Skin of body (tissue), 1 donor: ENCODE measurements at regions not wholly inside any gene's neighbourhood (a gene's known extent, or its start where the extent isn't known, plus 50 kb on each side); places are given as distances from the start of the nearest gene placed in this dataset.
A peak's percentile ranks its signal among the peaks of the same experiment; 100 is the strongest.

Source experiments
- DNase-seq: peaks from one replicate; lab custom pipeline; 2025; lab: John Stamatoyannopoulos, UW

DNA sequence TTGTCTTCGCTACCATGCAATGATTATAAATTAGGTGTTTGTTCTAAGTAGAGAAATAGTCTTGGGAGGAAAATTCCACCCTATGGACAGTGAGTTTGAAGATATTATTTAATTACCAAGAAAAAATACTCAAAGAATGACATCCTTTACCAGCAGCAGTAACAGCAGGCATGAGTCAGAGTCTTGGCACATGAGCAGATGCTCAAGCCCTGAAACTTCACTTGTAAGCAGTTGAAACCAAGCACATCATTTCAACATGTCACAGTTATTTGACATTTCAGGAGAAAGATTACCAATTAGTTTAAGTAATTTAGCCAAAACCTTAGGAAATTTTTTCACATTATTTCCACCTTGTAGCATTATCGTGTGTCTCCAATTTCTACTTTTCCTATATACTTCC is 99.2 kb downstream of the C12orf50 start:
- DNase-seq = peak; percentile 47

- no peak for DNase-seq
Measured at GRCh38 chr12:87929346-87929745, 99.9 kb downstream of the C12orf50 start.

DNA sequence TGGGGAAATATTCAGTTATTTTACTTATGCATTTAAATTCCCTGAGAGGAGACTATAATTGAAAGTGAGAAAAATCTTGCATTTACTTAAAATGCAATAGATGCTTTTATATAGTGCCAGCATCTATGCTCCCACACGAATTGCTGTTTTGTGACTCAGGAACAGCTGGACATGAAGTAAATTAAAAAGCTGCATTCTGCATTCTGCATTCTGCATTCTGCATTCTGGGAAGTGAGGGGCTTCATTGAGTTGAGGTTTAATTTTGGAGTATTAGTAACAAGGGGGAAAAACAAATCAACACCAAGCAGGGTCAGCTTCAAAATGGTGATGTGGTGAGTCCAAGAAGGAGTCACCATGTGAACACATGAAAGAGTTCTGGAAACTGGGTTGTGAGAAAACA is 101.2 kb downstream of the C12orf50 start:
- DNase-seq = no peak

GRCh38 chr12:87925021-87925420 is 104.2 kb downstream of the C12orf50 start:
- DNase-seq = peak; percentile 47

DNA sequence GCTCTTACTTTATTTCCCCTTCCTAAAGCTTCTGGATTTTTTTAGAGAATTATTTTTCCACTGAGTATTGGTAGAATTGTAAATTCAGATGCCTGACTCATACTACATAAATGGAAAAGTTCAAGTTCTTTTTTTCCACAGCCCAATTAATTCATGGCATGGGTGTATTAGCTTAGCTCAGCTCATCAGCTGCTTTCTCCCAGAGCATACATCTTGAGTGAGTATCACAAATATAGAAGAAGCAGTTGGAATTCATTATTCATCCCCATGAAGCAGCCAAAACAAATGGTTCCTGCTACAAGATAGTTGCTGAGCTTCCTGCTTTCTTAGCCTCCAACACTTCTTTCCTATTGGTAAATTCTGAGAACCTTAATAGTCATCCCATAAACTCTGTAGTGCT is 105.1 kb downstream of the C12orf50 start:
- DNase-seq = peak; percentile 79

DNA sequence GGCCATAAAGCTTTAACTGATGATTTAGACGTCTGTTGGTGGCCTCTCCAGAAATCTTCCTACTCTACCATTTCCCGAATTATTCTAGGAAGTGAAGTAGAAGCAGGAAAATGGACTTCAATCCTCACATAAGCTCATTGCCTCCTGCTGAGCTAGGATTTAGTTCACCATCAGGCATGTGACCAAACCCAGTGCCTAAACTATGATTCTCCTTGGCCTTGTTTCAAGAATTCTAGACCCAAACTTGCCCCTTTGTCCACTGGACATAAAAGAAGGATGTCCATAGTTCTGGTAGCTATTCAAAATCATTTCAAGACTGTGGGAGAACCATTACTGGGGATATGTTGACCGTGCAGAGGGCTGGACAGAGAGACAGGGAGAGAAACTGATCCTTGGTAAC is 105.8 kb downstream of the C12orf50 start:
- DNase-seq = no peak

DNA sequence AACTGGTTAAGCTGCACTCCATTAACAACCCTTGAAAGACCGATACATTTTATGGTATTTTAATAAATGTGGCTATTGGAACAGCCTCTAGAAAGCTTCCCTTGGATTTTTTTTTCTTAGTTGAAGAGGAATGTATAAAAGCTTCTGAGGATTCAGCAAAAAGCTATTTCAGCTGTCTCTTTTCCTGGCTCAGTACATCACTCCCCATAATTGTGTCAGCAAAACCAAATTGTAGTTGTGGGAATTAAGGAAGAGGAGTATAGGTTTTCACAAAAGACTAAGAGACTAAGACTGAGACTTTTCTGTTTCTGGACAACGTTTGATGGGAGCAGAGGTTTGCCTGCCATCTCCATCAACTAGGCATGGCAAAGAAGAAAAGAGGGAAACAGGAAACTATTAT is 106.5 kb downstream of the C12orf50 start:
- peak; percentile 41 for DNase-seq

DNA sequence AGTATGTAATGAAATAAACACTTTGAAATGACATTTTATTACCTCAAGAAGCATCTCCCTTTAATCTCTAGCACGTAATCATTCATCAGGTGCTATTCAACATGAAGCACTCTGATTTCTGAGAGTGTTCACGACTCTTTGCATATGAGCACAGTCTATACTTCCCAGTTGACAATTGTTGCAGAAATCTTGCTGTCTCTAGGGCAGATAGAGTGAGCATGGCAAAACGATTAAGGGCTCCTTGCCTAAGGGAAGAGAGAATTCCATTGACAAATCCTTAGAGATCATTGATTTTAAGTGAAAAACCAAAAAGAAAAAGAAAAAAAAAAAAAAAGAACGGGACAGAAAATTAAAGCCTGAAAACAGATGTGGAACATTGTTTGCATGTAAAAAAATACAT is 107.6 kb downstream of the C12orf50 start:
- DNase-seq = no peak

- no peak for DNase-seq
Measured at GRCh38 chr12:87920139-87920538, 109.1 kb downstream of the C12orf50 start.

DNA sequence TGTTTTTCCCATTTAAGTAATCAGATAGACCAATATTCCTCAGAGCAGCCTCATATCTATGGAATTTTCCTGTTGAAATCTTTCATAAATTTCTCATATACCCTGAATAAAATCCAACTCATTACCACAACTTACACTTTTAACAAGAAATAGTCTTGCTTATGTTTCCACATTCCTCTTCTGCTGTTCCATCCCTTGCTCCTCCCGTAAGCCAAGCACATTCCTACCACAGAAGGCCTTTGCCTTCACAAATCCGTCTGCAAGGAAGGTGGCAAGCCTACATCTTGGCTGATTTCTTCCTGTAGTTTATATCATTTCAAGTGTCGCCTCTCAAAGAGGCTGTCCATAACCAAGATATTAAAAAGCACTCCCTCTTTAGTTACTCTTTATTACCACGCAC is 127.7 kb downstream of the C12orf50 start:
- no peak for DNase-seq

GRCh38 chr12:87897662-87898061 is 131.5 kb downstream of the C12orf50 start:
- DNase-seq = no peak

- no peak for DNase-seq
Measured at GRCh38 chr12:87883806-87884205, 145.4 kb downstream of the C12orf50 start.

- no peak for DNase-seq
Measured at GRCh38 chr12:87879141-87879540, 150.1 kb downstream of the C12orf50 start.

- no peak for DNase-seq
Measured at GRCh38 chr12:87870493-87871460, 158.4 kb downstream of the C12orf50 start.

DNA sequence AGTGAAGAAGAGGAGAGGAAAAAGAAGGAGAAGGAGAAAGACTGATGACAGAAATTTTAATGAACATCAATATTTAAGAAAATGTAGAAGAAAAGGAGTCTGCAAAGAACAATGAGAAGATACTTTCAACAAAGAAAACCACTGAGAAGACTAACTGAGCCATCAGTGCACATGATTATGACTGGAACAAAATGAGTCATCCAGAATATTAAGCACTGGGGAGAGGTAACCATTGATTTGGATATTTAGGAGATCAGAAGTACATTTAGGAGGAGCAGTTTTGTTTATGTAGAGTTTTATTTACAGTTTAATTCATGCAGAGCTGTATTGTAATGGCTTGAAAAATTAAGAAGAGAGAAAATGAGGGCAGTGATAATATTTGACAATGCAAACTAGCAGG is 159.1 kb downstream of the C12orf50 start:
- DNase-seq = no peak

- DNase-seq = no peak
Measured at GRCh38 chr12:87866578-87867292, 162.5 kb downstream of the C12orf50 start.

DNA sequence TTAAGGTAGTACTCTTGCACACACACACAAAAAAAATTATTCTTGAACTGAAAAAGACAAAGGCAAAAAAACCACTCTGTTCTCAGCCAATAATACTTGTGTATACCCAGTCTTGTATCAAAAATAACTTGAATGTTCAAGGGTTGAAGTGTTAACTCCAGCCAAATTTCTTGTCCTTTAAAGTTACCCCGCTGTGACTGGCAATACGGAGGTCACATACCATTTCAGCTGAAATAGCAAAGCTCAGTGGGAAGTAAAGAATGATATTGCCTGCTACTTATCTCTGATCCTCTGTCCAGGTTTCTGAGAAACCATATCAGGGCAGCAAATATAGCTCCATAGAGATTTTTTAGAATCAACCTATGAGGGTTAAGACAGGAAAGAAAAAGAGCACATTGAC is 167.4 kb downstream of the C12orf50 start:
- DNase-seq = no peak

DNA sequence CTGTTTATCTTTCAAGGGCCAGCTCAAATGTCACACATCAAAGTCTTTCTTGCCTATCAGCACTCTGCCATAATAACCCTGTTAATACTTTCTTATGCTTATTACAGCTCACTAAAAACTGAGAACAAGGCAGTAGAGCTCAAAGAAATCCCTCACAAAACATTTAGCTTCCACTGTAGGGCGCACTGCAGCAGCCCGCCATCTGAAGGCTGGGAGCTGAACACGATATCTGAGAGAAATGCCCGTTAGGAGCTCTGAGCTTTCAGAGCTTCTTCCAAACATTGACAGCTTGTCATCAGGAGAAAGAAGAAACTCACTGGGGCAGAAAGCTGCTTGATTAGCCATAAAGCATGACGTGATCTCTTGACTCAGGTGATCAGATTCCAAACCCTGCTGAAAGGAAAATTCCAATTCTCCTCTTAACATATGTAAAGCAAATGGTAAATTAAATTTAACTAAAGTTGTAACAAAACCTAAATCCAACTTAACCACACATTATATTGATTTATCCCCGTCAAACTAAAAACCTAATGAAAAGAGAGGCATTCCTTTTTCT is 175.7 kb downstream of the C12orf50 start:
- no peak for DNase-seq

- no peak for DNase-seq
Measured at GRCh38 chr12:87849074-87849473, 180.1 kb downstream of the C12orf50 start.

GRCh38 chr12:87848248-87848868 is 180.8 kb downstream of the C12orf50 start:
- peak; percentile 23 for DNase-seq

DNA sequence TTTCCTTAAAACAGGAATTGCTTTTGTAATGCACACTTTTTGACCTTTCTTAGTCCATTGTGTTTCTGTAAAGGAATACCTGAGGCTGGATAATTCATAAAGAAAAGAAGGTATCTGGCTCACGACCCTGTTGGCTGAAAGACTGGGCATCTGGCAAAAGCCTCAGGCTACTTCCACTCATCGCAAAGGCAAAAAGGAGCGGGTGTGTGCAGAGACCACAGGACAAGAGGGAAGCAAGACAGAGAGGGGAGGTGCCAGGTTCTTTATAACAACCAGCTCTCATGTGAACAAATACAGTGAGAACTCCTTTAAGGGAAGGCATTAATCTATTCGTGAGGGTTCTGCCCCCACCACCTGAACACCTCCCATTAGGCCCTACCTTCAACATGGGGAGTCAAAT is 182.1 kb downstream of the C12orf50 start:
- no peak for DNase-seq

GRCh38 chr12:87846045-87846444 is 183.2 kb downstream of the C12orf50 start:
- DNase-seq = no peak
